Activated effector memory CD4-positive, alpha-beta T cell treated with Interleukin-2 at 50 U/mL for 16 hours (primary cell): ENCODE measurements at regions not wholly inside any gene's neighbourhood (a gene's known extent, or its start where the extent isn't known, plus 50 kb on each side); places are given as distances from the start of the nearest gene placed in this dataset.
A peak's percentile ranks its signal among the peaks of the same experiment; 100 is the strongest.

ENCODE experiments used
- DNase-seq: peaks from one replicate; pipeline ENCODE4 v3.0.0-alpha.2; 2020

GRCh38 chrX:14124562-14124961 lies 94.9 kb upstream of the GEMIN8 start:
- no peak for DNase-seq

DNA sequence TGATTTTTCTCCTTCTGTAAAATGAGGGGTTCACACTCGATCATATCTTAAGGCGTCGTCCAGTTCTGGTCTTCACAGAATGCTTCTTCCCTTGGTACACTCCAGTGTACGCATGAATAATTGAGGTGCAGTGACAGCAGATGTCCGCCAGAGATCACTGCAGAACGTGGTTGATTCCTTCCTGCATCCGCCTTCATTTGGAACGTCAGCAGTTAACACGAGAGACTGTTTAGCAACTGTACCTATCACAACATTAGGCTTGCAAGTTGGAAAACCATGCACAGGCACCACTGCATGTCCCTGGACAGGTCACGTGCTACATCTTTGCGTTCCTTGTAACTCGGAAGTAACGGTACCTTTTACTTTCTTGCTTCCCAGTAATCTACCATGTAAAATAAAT lies 66.0 kb upstream of the GEMIN8 start:
- peak; percentile 6 for DNase-seq

- DNase-seq = no peak
These were observed 64.5 kb upstream of the GEMIN8 start for GRCh38 chrX:14094191-14094590.

DNA sequence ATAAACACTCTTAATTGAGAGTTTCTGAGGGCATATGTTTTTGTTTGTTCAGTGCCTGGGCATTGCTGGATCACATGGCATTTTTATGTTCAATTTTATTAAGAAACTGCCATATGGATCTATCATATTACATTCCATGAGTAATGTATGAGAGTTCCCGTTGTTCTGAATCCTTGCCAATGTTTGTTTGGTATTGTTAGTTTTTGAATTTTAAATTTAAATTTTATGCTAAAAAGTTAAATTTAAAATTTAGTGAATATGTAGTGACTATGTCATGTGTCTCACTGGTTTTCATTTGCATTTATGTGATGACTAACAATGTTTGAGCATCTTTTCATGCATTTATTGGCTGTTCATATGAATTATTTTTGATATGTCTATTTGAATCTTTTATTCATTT lies 54.8 kb upstream of the GEMIN8 start:
- DNase-seq = no peak

GRCh38 chrX:14083783-14084182 lies 54.1 kb upstream of the GEMIN8 start:
- DNase-seq = no peak

DNA sequence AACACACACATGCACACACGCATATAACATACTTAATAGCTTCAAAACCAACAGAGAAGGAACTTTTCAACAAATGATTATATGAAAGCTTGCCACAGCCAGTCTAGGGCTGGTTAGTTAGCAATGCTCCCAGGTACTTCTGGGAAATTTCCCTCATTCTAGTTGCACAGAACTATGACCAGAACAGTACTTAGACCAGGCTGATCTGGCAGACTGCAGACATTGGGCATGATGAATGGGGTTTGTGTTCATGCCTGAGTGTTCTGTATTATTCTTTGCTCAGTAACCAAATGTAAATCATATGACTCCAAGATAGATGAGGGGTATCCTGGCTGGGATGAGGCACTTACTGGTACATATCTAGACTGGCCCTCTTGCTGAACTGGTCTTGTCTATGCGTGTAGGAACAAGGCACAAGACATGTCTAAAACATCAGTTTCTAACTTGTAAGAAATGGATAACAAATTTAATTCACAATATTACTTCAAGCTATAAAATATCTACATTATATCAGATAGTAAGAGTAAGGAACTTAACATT lies 50.3 kb upstream of the GEMIN8 start:
- DNase-seq = no peak
